HG03571 (cell line): ENCODE measurements at regions not wholly inside any gene's neighbourhood (a gene's known extent, or its start where the extent isn't known, plus 50 kb on each side); places are given as distances from the start of the nearest gene placed in this dataset.

ENCODE experiments used
- ATAC-seq: cut with Tn5 transposase; IDR thresholded peaks from one replicate; pipeline ENCODE4 v1.9.1; 2021; ENCODE audit not compliant: unreplicated experiment

GRCh38 chr2:234665304-234665703, 168.4 kb upstream of the ARL4C start:
- no peak for ATAC-seq

- ATAC-seq = no peak
These were observed 165.0 kb upstream of the ARL4C start for GRCh38 chr2:234661849-234662248.

DNA sequence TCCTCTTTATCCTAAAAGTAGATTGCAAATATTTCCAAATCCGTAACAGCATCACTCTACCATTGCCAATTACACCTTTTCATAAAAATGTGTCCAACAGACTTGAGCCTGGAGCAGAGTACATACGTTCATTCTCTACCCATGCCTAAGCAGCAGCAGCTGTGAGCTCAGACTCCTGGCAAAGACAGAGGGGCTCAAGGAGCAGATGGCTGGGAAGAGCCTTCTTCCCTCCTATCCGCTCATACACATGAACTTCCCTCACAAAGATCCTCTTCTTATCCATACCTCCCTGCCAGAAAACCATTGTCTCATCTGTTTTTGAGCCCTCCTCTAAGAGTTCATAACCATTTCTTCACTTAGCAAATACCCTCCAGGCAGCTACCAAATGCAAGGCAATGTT, 164.3 kb upstream of the ARL4C start:
- no peak for ATAC-seq

DNA sequence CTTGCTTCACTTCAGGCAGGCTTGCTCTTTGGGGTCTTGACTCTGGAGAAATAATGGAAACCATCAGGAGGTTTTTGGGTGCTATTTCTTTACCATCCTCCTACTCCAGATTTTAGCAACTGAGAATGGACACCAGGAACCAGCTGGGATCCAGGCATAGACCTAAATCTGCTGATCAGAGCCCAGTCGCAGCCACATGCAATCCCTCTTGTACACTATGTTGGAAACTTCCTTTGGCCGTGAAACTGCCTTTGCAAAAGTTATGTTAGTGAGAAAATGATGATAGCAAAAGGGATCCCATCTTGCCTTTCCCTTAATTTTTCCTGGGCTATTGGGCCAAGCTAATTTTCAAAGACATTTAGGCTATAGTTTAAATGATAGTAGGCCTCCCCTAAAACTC, 158.8 kb upstream of the ARL4C start:
- no peak for ATAC-seq

GRCh38 chr2:234650911-234651310, 154.0 kb upstream of the ARL4C start:
- no peak for ATAC-seq

DNA sequence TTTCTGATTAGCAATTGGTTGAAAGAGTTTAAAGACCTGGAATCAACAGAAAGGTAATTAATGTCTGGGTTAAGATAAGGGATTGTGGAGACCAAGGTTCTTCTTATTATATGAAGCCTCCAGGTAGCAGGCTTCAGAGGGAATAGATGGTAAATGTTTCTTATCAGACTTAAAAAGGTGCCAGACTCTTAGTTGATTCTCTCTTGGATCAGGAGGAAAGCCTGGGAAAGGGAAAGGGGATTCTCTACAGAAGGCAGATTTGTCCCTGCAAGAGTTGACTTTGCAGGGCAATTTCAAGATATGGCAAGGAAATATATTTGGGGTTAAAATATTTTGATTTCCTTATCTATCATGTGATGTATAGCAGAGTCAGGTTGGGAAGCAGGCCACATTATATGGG, 153.1 kb upstream of the ARL4C start:
- ATAC-seq = no peak

GRCh38 chr2:234643407-234643806, 146.5 kb upstream of the ARL4C start:
- no peak for ATAC-seq

DNA sequence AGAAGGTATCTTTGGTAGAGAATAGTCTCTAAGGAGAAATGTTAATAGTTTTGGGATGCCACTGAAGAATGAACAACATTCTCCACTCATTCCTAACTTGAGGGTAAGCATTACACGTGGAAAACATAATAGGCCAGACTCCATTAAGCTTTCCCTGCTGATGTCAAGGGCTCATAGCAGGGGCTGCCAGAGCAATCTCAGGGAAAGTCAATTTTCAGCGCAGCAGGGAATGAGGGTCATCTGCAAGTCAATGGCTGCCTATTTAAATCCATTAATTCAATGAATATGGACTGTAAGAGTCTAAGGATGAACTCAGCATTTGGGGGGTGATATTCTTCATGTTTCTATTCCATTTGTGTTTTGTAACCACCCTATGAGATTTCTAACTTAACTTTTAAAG, 144.2 kb upstream of the ARL4C start:
- ATAC-seq = no peak

- no peak for ATAC-seq
These were observed 143.8 kb upstream of the ARL4C start for GRCh38 chr2:234640657-234641056.

DNA sequence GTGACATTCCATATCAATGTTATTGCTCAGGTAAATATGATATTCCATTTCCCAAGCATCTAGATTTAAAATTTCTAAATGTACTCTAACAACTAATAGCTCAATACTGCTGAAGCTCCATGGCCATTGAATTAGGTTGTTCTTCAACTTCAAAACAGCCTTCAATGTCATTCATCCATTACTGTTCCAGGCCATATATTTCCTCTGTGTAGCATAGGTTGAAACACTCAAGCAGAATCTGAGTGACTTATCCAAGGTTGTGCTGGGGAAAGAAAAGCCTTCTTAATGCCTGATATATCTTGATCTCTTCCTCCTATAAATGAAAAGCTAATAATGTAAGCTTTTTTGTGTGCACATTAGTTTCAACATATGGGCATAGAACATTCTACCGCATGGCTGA, 142.1 kb upstream of the ARL4C start:
- ATAC-seq = no peak

DNA sequence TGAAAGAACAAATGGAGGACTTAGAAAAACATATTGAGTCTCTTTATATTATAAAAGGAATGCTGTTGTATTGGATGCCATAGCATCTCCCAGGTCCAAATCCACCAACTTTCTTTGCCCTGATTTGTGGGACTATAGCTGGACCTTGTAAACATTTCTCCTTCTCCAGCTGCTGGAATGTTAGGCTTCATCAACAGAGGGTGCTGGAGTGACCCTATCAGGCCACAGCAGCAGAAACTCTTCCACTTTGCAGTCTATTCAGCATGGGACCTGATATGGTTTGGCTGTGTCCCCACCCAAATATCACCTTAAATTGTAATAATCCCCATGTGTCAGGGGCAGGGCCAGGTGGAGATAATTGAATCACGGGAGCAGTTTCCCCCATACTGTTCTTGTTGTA, 138.4 kb upstream of the ARL4C start:
- ATAC-seq = no peak

GRCh38 chr2:234633581-234634230, 136.8 kb upstream of the ARL4C start:
- ATAC-seq = no peak

- no peak for ATAC-seq
These were observed 135.9 kb upstream of the ARL4C start for GRCh38 chr2:234632527-234633391.

DNA sequence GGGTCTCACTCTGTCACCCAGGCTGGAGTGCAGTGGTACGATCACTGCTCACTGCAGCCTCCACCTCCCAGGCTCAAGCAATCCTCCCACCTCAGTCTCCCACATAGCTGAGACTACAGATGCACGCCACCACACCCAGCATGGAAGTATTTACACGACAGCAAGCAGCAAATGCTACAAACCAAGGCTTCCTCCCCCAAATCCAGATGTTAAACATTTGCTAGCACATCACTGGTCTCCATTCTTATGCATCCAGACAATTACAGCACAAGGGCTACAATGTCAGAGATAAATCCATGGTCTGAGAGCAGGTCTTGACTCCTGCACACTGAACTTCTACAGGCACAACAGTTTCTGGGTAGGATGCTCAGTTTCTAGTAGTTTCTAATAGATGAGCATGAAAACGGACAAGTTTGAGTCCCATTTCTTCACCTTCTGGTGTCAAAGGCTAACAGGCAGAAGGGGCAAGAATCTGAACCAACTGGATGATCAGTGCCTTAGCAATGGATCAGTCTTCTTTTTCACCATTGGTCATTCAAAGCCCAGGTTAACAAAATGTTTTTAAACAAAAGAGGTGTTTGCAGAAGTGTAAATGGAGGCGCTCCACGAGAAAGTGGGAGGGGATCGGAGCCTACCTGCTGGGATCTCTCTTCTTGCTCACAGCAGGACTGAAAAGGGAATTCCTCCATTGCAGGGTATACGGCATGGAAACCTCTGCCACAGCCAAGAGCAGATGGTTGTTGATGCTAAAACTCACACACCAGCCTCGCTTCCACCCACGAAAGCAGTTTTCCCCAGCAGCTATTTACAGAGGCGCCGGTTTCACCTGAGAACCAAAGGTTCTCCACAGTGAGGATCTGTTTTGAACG, 135.0 kb upstream of the ARL4C start:
- no peak for ATAC-seq

GRCh38 chr2:234630801-234631261, 133.9 kb upstream of the ARL4C start:
- no peak for ATAC-seq

- no peak for ATAC-seq
These were observed 132.7 kb upstream of the ARL4C start for GRCh38 chr2:234629596-234629995.

DNA sequence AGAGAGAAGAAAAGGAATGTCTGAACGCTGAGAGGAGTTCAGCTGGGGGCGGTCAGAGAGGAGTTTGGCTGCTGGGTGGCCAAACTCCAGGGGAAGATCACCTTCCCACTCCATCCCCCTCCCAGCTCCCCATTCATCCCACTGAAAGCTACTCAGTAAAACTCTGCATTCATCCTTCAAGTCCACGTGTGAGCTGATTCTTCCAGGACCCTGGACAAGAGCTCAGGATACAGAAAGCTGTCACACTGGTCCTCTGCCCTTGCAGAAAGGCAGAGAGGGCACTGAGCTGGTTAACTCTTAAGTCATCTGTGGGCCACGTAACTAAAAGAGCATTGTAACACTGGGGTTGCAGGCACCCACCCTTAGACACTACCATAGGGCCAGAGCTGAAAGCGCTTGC, 132.1 kb upstream of the ARL4C start:
- no peak for ATAC-seq

DNA sequence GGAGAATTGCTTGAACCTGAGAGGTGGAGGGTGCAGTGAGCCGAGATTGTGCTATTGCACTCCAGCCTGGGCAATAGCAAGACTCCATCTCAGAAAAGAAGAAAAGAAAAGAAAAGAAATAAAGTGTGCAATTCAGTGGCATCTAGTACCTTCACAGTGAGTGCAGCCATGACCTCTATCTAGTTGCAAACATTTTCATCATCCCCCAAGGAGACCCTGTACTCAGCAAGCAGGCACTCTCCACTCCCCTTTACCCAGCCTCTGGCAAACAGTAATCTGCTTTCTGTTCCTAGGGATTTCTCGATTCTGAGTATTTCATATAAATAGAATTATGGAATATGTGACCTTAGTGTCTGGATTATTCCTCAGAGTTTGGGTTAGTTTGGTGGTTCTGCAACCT, 130.4 kb upstream of the ARL4C start:
- ATAC-seq = no peak

- ATAC-seq = no peak
These were observed 129.8 kb upstream of the ARL4C start for GRCh38 chr2:234626566-234627130.

GRCh38 chr2:234625626-234626250, 128.9 kb upstream of the ARL4C start:
- ATAC-seq = no peak

- no peak for ATAC-seq
These were observed 126.7 kb upstream of the ARL4C start for GRCh38 chr2:234623521-234623991.
